Myocyte (in vitro differentiated cells): ENCODE measurements at regions not wholly inside any gene's neighbourhood (a gene's known extent, or its start where the extent isn't known, plus 50 kb on each side); places are given as distances from the start of the nearest gene placed in this dataset.

Experiments
- DNase-seq: peaks from one replicate; pipeline ENCODE4 v3.0.0-alpha.2; 2012; ENCODE audit warnings: low read depth

DNA sequence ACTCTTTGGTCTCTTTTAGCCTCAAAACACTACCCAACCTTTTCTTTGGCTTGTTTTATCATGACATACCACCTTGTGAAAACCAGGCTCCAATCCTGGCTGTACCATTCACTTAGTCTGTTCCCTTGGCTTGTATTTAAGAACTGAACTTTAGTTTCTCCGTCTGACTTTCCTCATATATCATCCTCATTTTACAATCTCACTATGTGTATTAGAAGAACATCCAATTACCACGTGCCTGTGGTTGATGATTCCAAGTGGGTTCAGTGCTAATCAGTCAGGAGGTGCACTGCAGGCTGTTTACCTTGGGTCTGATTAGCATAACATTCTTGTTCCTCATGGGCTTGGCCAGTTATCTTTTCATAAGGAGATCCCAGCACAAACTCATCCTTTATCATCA lies 144.8 kb upstream of the KLF14 start:
- no peak for DNase-seq

DNA sequence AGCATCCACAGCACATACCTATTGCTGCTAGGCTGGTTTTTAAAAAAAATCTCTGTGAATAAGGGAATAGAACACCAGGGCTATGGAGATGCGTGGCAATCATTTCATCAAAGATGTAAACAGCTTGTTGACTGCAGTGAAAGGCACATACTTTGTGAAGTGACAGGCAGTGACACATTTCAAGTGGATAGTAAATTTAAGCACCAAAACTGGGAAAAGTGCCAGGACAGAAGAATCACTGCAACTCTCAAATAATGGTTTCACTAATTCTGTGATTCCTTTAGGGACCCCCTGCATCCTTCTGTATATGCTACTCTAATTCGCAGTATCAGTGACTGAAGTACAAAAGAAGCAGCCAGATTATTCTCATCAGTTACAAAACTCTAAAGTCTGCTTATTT lies 145.2 kb upstream of the KLF14 start:
- DNase-seq, result no peak

GRCh38 chr7:130880668-130881067 lies 146.7 kb upstream of the KLF14 start:
- DNase-seq, result no peak

DNA sequence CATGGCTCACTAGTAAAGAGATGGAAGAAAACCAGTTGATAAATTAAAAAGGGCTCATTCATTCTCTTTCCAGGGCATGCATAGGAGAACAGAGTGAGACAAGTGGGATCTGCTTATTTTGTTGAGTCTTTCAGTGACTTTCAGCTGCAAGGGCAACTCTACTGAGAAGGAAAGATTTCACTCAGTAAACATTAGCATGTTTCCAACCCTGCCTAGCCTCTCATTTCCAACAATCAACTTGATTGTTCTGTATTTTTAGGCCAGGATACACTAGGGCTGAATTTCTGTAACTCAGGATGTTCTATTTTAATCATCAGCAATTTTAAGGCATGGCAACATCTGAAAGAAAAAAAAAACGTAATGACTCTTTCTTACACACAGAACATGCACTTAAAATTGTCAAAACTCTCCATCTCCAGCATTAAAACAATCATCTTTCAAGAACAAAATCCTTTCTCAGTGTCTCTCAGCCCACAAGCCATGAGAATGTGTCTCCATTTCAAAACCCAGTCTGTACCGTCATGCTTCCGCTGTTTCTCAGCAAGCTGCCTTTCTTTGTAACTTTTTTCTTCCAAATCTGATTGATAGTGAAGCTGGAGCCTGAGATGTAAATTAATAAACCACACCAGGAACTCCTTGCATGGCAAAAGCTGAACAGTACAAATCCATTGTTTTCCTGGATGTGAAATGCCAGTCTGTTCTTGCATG lies 147.2 kb upstream of the KLF14 start:
- DNase-seq, result no peak

GRCh38 chr7:130881799-130882141 lies 147.8 kb upstream of the KLF14 start:
- DNase-seq, result no peak

GRCh38 chr7:130882396-130882795 lies 148.4 kb upstream of the KLF14 start:
- no peak for DNase-seq

GRCh38 chr7:130883928-130884327 lies 149.9 kb upstream of the KLF14 start:
- DNase-seq, result no peak

DNA sequence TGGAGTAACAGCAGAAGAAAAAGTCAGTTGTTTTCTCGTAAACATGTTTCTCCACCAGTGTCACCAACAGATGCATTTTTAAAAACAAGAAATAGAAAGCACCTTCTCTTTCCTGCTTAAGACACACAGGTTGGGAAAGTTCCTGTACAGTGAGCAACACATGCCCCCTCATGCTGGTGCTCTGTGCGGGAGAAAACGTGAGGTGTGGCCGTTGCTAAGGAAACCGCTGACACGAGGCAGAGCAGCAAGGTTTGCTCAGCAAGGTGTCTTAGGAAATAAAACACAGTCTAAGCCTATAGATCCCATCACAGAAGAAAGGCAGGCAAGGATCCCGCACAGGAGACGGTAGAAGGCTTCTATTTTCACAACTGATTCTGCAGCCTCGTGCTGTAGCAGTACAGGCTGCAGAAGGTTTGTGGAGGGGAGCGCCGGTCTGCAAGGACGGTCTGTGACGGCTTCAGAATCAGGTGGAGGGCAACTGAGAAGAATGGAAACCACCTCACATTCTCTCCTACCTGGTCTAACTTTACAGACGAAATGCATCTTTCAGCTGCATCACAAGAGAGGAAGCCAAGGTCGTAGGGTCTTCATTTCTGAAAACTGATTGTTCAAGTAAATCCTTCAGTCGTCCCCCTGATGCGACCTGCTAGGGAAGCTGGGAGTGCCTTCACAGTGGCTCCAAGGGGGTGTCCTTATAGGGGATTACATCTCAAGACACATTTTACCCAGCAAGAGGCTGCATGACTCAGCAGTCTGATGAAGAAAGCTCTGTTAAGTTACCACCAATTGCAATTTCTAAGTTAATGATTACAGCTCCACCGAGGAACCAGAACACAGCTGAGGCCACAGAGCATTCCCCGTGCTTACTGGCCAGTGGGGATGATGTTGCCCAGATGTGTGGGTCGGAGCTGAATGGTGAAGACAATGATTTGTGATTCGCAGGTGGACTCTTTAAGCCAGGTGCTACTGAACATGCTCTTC lies 150.7 kb upstream of the KLF14 start:
- DNase-seq, result no peak

DNA sequence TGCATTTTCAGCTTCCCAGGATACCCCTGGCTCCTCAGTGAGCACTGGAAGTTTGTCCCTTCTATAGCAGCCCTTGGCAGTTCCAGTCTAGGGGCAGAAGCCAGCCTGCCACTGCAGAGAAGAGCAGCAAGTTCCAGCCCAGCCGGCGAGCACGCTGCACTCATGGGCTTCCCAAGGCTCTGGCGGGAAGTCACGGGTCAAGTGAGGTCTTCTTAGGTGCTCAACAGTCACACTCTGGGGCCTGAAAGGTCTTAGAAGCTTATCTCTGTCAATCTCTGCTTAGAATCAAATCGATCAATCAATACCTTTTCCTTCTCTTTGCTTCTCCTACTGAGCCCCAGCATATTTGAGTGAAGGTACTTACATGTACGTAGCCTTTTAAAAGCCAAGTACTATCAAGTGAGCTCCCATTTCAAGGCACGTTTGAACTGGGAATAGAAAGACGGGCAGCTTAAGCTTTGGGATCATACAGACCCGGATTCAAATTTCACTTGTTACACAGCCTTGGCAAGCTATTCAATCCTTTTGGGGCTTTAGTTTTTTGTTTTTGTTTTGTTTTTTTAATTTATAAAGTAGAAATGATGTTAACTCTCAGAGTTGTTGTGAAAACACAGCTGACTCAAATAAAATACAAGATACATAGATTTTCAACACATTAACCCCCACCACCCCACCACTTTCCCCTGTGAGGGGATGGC lies 152.6 kb upstream of the KLF14 start:
- DNase-seq, result peak; percentile 55

GRCh38 chr7:130887182-130887956 lies 153.4 kb upstream of the KLF14 start:
- DNase-seq, result peak; percentile 69

DNA sequence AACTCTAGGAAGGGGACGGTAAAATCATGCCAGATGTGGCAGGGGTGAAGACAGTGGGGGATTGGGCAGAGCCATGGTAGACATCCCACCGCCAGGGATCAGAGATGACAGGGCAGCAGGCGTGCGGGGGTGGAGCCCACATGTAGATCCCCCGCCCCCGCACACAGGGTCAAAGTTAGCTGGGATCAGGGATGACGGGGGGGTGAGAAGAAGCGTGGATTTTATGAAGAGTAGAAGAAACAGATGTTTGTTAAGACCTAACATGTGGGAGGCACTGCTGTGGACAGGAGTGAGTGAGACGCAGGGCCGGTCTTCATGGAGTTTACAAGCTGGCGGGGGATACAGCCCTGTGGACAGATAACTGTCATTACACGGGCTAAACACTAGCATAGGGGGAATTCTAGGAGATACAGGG lies 154.0 kb upstream of the KLF14 start:
- peak; percentile 37 for DNase-seq

DNA sequence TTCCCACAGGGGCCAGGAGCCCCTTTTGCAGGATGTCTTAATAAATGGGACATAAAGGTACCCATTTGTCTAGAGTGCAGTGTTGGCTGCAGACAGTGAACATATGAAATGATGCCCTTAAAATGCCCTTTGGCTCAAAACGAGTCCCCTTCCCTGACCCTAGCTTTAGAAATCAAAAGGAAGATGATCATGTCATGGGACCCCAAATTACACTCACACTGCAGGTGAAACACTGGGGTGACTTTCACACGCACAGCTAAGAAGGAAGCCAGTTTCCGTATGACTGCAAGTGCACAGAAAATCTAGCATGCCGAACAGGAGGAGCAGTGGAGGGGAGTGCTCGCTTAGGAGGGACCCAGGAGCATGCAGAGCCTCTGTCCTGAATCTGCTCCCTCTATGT lies 154.5 kb upstream of the KLF14 start:
- no peak for DNase-seq

- peak; percentile 45 for DNase-seq
These were observed 156.4 kb upstream of the KLF14 start for GRCh38 chr7:130890176-130891020.

GRCh38 chr7:130891254-130892094 lies 157.5 kb upstream of the KLF14 start:
- DNase-seq, result peak; percentile 91

DNA sequence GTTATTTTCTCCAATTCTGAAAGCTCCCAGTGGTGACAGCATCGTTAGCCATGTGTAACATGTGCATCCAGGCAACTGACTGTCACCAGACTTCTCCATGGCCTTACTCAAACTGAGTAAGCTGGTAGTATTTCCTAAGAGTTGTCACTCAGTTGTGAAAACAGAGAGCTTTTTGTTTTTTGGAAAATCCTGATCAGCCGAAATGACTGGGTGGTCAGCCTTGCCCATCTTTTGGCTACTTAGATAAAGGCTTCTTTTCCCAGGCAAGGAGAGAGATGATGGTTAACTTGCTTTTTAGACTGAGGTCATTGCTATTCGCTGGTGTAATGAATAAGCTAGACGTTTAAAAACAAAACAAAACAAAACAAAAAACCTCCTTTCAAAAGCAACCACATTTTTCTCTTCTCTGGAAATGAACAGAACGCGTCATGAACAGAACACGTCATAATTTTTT lies 159.5 kb upstream of the KLF14 start:
- peak; percentile 68 for DNase-seq

DNA sequence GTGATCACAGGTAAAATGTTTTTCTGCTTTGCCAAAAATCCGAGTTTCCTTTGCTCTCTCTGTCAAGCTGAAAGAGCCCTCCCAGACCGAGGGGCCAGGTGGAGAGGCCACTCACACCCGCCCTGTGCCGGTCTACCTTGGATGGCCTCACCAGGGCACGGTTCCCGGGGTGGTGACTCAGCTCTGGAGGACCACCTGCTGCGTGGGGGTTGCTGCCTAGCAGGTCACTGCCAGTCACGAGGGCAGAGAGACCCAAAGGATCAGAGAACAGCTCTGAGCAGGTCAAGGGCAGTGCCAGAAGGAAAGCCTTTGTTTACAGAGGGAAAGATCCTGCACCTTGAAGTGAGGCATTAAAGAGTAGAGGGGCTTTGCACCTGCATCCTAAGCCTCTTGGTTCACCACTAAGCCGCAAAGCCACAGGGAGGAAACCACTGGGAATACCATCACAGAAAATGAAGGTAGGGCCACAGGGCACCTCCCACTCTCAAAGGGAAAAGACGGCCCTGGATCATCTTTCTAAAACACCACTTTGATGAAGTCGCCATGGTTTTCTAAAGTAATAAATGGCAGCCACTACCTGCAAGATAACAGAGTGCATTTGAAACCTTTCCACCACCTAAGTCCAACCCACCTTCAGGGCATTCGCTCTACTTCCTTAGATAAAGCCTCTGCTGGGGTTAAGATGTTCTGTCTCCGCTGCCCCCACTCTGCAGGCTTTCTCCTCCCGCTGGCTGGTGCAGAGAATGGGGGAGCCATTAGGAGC lies 160.3 kb upstream of the KLF14 start:
- DNase-seq, result peak; percentile 93

GRCh38 chr7:130894909-130895750 lies 161.1 kb upstream of the KLF14 start:
- no peak for DNase-seq
